OCI-LY7 (cell line): ENCODE measurements at regions not wholly inside any gene's neighbourhood (a gene's known extent, or its start where the extent isn't known, plus 50 kb on each side); places are given as distances from the start of the nearest gene placed in this dataset.

Source experiments
- BruUV-seq: library from RNA; stranded (reverse); fragments of 400-500 nt; replicated peaks from 2 replicates; lab custom pipeline; 2021; lab: Mats Ljungman, UMichigan
- CTCF ChIA-PET: fragments of 300-600 bp; sonication (Branson Sonifier 250); formaldehyde crosslinking; loops from one replicate; lab custom pipeline; 2022; ENCODE audit warnings: antibody characterized with exemption; ENCODE audit not compliant: unreplicated experiment; lab: Charles Lee
- POLR2A ChIA-PET: fragments of 300-600 bp; sonication (Branson Sonifier 250); formaldehyde crosslinking; loops from one replicate; lab custom pipeline; 2022; ENCODE audit warnings: antibody characterized with exemption; lab: Charles Lee
- DNase-seq: peaks from one replicate; pipeline ENCODE4 v3.0.0-alpha.2; 2015; ENCODE audit warnings: low spot score
- H2AFZ ChIP-seq: fragments of 200-600 bp; sonication (generic), shearing (Covaris generic); 2 replicates; pipeline ENCODE4 v1.6.1; 2014; ENCODE audit warnings: mild to moderate bottlenecking, antibody characterized with exemption, low read length, moderate library complexity
- H3K27ac ChIP-seq: fragments of 200-600 bp; sonication (generic); 2 replicates; pipeline ENCODE4 v1.5.1; 2014; ENCODE audit warnings: mixed run types, low read depth, mild to moderate bottlenecking, moderate library complexity, low read length, inconsistent platforms; ENCODE audit not compliant: poor library complexity, severe bottlenecking
- H3K36me3 ChIP-seq: fragments of 200-600 bp; sonication (generic); 2 replicates; pipeline ENCODE4 v1.6.1; 2014; ENCODE audit warnings: mild to moderate bottlenecking, antibody characterized with exemption, low read length, moderate library complexity, mixed read lengths; ENCODE audit not compliant: insufficient read depth
- H3K4me1 ChIP-seq: fragments of 200-600 bp; sonication (generic); 2 replicates; pipeline ENCODE4 v1.5.1; 2014; ENCODE audit warnings: mild to moderate bottlenecking, low read length; ENCODE audit not compliant: insufficient read depth, poor library complexity, severe bottlenecking
- H3K4me2 ChIP-seq: fragments of 200-600 bp; sonication (generic); 2 replicates; pipeline ENCODE4 v1.6.1; 2014; ENCODE audit warnings: mild to moderate bottlenecking, low read length
- H3K4me3 ChIP-seq: fragments of 200-600 bp; sonication (generic); 2 replicates; pipeline ENCODE4 v1.5.1; 2014; ENCODE audit warnings: mild to moderate bottlenecking, low read depth, low read length; ENCODE audit not compliant: poor library complexity, severe bottlenecking
- H3K79me2 ChIP-seq: fragments of 200-600 bp; sonication (generic); 2 replicates; pipeline ENCODE4 v1.6.1; 2016; ENCODE audit warnings: low read depth, mild to moderate bottlenecking, low read length, moderate library complexity, mixed read lengths; ENCODE audit not compliant: insufficient read depth
- H3K9me2 ChIP-seq: fragments of 200-600 bp; sonication (generic); 2 replicates; pipeline ENCODE4 v1.6.1; 2016; ENCODE audit warnings: mild to moderate bottlenecking, low read length, mixed read lengths; ENCODE audit not compliant: insufficient read depth
- H3K9me3 ChIP-seq: fragments of 200-600 bp; sonication (generic); 2 replicates; pipeline ENCODE4 v1.6.1; 2014; ENCODE audit warnings: mild to moderate bottlenecking, mixed run types, low read length, mixed read lengths
- H4K20me1 ChIP-seq: fragments of 200-600 bp; sonication (generic); 2 replicates; pipeline ENCODE4 v1.6.1; 2014; ENCODE audit warnings: mild to moderate bottlenecking, antibody characterized with exemption, low read length, moderate library complexity, mixed read lengths; ENCODE audit not compliant: insufficient read depth
- EZH2phosphoT487 ChIP-seq: fragments of 200-600 bp; sonication (generic); IDR thresholded peaks from 2 replicates; pipeline ENCODE4 v1.6.1; 2018; ENCODE audit warnings: low read depth, borderline replicate concordance, mild to moderate bottlenecking, mixed run types, antibody characterized with exemption, low read length, moderate library complexity, mixed read lengths
- intact Hi-C: fragments of 100-400 bp; cut with micrococcal nuclease; formaldehyde crosslinking; loops from one replicate; pipeline ENCODE4 v1.10.0; 2022; ENCODE audit not compliant: unreplicated experiment
- TF ChIP-seq, protein P1 (sequence below): fragments of 200-600 bp; sonication (generic); conservative IDR thresholded peaks from 2 replicates; pipeline ENCODE4 v1.5.1; 2014; ENCODE audit warnings: mild to moderate bottlenecking, antibody characterized with exemption, low read length, moderate library complexity, mixed read lengths

DNA sequence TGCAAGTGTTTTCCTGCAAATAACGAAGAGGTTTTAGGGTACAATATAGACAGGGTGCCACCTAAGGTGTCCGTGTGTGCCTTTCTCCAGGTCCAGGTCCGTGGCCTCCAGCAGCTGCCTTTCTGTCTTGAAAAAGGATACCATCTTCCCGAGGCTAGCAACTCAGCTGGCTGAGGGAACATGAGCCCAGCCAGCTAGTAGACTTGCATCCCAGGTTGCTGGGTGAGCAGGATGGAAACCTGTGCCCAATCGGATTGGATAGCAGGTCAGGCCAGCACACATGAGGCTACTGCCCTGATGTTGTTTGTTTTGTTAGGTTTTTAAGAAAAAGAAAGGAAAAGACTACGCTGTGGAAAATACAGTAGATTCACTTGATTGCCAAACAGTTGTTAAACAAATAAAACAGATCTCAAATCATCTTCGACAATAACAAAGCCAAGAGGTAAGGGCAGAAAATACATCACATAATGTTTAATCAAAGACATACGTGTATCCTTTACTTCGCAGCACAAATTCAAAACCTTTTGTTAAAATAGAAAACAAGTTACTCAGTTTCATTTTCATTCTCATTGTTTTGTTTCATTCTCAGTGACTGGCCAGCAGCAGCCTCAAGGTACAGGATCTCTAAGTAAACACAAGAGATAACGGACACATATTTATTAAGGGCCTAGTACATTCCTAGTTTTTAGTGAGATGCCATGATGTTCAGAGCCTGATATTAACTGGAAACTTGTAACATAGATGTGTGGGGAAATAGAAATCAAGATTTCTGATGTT lies 661.2 kb upstream of the NR2F2 start:
- ChIA-PET POLR2A (no interaction called here), CTCF (no interaction called here)
- Histone ChIP-seq H3K9me3 (no peaks in the 10 kb centered on the region), H3K4me3 (no peak overlapping the region), H4K20me1 (no peaks in the 10 kb centered on the region), H3K4me1 (no peaks in the 10 kb centered on the region), H3K9me2 (no peaks in the 10 kb centered on the region), H3K79me2 (no peaks in the 10 kb centered on the region), H3K4me2 (no peak overlapping the region), H3K36me3 (no peaks in the 10 kb centered on the region), H3K27ac (no peak overlapping the region), H2AFZ (no peak overlapping the region)
- intact Hi-C loops: no loop called here
- DNase-seq: no peak
- TF ChIP-seq, protein P1, sequence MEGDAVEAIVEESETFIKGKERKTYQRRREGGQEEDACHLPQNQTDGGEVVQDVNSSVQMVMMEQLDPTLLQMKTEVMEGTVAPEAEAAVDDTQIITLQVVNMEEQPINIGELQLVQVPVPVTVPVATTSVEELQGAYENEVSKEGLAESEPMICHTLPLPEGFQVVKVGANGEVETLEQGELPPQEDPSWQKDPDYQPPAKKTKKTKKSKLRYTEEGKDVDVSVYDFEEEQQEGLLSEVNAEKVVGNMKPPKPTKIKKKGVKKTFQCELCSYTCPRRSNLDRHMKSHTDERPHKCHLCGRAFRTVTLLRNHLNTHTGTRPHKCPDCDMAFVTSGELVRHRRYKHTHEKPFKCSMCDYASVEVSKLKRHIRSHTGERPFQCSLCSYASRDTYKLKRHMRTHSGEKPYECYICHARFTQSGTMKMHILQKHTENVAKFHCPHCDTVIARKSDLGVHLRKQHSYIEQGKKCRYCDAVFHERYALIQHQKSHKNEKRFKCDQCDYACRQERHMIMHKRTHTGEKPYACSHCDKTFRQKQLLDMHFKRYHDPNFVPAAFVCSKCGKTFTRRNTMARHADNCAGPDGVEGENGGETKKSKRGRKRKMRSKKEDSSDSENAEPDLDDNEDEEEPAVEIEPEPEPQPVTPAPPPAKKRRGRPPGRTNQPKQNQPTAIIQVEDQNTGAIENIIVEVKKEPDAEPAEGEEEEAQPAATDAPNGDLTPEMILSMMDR: no peak
- no peak for TF ChIP-seq EZH2phosphoT487
- BruUV-seq: no TSS peak

DNA sequence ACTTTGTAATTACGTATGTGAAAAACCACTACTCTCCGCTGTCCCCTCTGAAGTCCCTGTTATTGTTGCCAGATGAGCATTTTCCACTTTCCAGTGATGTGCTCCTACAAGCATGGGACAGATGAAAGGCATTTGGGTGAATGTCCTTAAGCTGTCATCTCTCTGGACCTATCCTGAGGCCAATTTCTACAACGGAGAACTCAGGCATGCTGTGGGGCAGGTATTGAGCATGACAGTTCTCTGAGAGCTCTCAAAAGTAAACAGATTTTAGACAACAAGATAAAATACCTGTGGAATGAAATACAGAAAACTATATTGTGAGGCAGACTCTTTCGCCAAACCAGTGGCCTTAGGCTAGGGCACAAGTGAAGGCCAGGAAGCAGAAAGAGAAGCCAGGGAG lies 656.5 kb upstream of the NR2F2 start:
- H3K4me2 ChIP-seq: no peak overlapping the region
- H3K9me3 ChIP-seq: no peaks in the 10 kb centered on the region
- H3K36me3 ChIP-seq: no peaks in the 10 kb centered on the region
- TF ChIP-seq, protein P1: no peak
- TF ChIP-seq EZH2phosphoT487: no peak
- H3K4me3 ChIP-seq: no peak overlapping the region
- no TSS peak for BruUV-seq
- H2AFZ ChIP-seq: no peak overlapping the region
- ChIA-PET CTCF (no interaction called here), POLR2A (no interaction called here)
- no peaks in the 10 kb centered on the region for H3K9me2 ChIP-seq
- no peak for DNase-seq
- intact Hi-C loops: no loop called here
- H3K27ac ChIP-seq: no peak overlapping the region
- no peaks in the 10 kb centered on the region for H3K4me1 ChIP-seq
- H3K79me2 ChIP-seq: no peaks in the 10 kb centered on the region
- no peaks in the 10 kb centered on the region for H4K20me1 ChIP-seq

DNA sequence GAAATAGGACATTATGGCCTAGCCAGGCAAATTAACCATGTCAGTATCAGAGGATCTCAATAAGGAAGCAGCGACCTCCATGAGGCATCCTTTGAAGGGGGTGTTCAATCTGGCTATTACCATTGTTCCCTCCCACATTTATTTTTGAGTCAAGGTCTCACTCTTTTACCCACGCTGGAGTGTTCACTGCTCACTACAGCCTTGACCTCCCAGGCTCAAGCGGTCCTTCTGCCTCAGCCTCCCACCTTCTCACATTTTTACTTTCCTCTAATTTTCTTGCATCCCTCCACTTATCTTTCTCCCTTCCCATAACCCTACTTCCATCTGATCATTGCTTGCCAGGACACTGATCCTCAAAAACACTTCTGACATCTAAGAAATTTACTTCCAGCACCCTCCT lies 654.0 kb upstream of the NR2F2 start:
- no peak for DNase-seq
- H2AFZ ChIP-seq: no peak overlapping the region
- BruUV-seq: no TSS peak
- ChIA-PET CTCF (no interaction called here), POLR2A (no interaction called here)
- H3K79me2 ChIP-seq: no peaks in the 10 kb centered on the region
- intact Hi-C loops: no loop called here
- no peaks in the 10 kb centered on the region for H4K20me1 ChIP-seq
- no peak overlapping the region for H3K4me3 ChIP-seq
- H3K9me2 ChIP-seq: no peaks in the 10 kb centered on the region
- no peak overlapping the region for H3K27ac ChIP-seq
- H3K9me3 ChIP-seq: no peaks in the 10 kb centered on the region
- H3K4me2 ChIP-seq: no peak overlapping the region
- H3K4me1 ChIP-seq: no peaks in the 10 kb centered on the region
- no peak for TF ChIP-seq EZH2phosphoT487
- TF ChIP-seq, protein P1: no peak
- H3K36me3 ChIP-seq: no peaks in the 10 kb centered on the region
